ENCODE measurements at regions not wholly inside any gene's neighbourhood (a gene's known extent, or its start where the extent isn't known, plus 50 kb on each side); places are given as distances from the start of the nearest gene placed in this dataset.

GRCh38 chr6:150458579-150458978 is 89.8 kb downstream of the IYD start:
- H3K4me2 ChIP-seq (replicated peaks; ENCODE audit: low read depth, low read length, poor library complexity, severe bottlenecking): no peak overlapping the region

GRCh38 chr6:150463852-150464251 is 95.0 kb downstream of the IYD start:
- no peak overlapping the region for H3K4me2 ChIP-seq (replicated peaks; ENCODE audit: low read depth, low read length, poor library complexity, severe bottlenecking)
- peaks cover 4% of the 10 kb centered on the region for H3K27me3 Mint-ChIP-seq
- H3K4me1 Mint-ChIP-seq: no peaks in the 10 kb centered on the region
- H3K27ac Mint-ChIP-seq: no peak overlapping the region
- H3K36me3 ChIP-seq (replicated peaks in 1 of 2; ENCODE audit: control extremely low read depth in 1 of 2, control insufficient read depth in 1 of 2, extremely low read depth in 1 of 2, insufficient read depth in 2 of 2, low read length in 1 of 2): no peaks in the 10 kb centered on the region
- intact Hi-C loops (cut with micrococcal nuclease): no loop called here
- POLR2A ChIA-PET: no interaction called here
- H3K9ac ChIP-seq (ENCODE audit: low read length): no peak overlapping the region
- H3K27me3 ChIP-seq (replicated peaks in 1 of 4; ENCODE audit: control extremely low read depth in 1 of 4, control insufficient read depth in 3 of 4, insufficient read depth in 4 of 4, low read length in 3 of 4): peaks cover 0 to 4% (median 0%) of the 10 kb centered on the region in 4 experiments
- no peaks in the 10 kb centered on the region for H3K9me3 ChIP-seq (ENCODE audit: control extremely low read depth in 1 of 3, control insufficient read depth in 2 of 3, insufficient read depth in 1 of 3, low read length in 2 of 3)
- H4K20me1 ChIP-seq (ENCODE audit: control insufficient read depth, insufficient read depth, low read length, poor library complexity, severe bottlenecking): no peaks in the 10 kb centered on the region
- no peak overlapping the region for H3K4me3 ChIP-seq (ENCODE audit: control extremely low read depth in 1 of 5, extremely low read depth in 1 of 5, insufficient read depth in 1 of 5, low read depth in 2 of 5, low read length in 4 of 5)
- TF ChIP-seq CTCF (IDR thresholded peaks at IDR 0.05) (no peak), EZH2 (IDR thresholded peaks at IDR 0.05; ENCODE audit: borderline replicate concordance, insufficient read depth, low read depth, low read length, poor library complexity, severe bottlenecking) (no peak)
- H3K79me2 ChIP-seq (ENCODE audit: control insufficient read depth, insufficient read depth, low read length): no peaks in the 10 kb centered on the region
- ATAC-seq (ENCODE audit: low read depth) (no peak), DNase-seq (no peak)
- H3K4me3 Mint-ChIP-seq: no peak overlapping the region
- CTCF ChIA-PET: no interaction called here
- no peaks in the 10 kb centered on the region for H3K4me1 ChIP-seq (ENCODE audit: control insufficient read depth in 2 of 2, insufficient read depth in 2 of 2, low read length in 2 of 2)
- peaks cover 4% of the 10 kb centered on the region for H3K9me3 Mint-ChIP-seq (ENCODE audit: insufficient read depth)
- H2AFZ ChIP-seq (ENCODE audit: insufficient read depth, low read depth, low read length, poor library complexity, severe bottlenecking): no peak overlapping the region
- 94% methylated on average over 3 of the region's 5 CpGs for WGBS (ENCODE audit: insufficient coverage)
- H3K27ac ChIP-seq (ENCODE audit: low read length in 2 of 2): no peak overlapping the region

More at GRCh38 chr6:150458579-150458978, 89.8 kb downstream of the IYD start:
- Mint-ChIP-seq H3K4me1 (peaks cover 5% of the 10 kb centered on the region), H3K4me3 (no peak overlapping the region), H3K27me3 (peaks cover 10% of the 10 kb centered on the region), H3K27ac (no peak overlapping the region), H3K9me3 (ENCODE audit: insufficient read depth) (peaks cover 2% of the 10 kb centered on the region)
- H3K4me3 ChIP-seq (ENCODE audit: control extremely low read depth in 1 of 5, extremely low read depth in 1 of 5, insufficient read depth in 1 of 5, low read depth in 2 of 5, low read length in 4 of 5): no peak overlapping the region
- H3K9me3 ChIP-seq (ENCODE audit: control extremely low read depth in 1 of 3, control insufficient read depth in 2 of 3, insufficient read depth in 1 of 3, low read length in 2 of 3): peaks cover 0 to 4% (median 0%) of the 10 kb centered on the region in 3 donors
- no peaks in the 10 kb centered on the region for H3K4me1 ChIP-seq (ENCODE audit: control insufficient read depth in 2 of 2, insufficient read depth in 2 of 2, low read length in 2 of 2)
- H3K27ac ChIP-seq (ENCODE audit: low read length in 2 of 2): no peak overlapping the region
- TF ChIP-seq CTCF (IDR thresholded peaks at IDR 0.05): no peak
- no peak for TF ChIP-seq EZH2 (IDR thresholded peaks at IDR 0.05; ENCODE audit: borderline replicate concordance, insufficient read depth, low read depth, low read length, poor library complexity, severe bottlenecking)
- no peaks in the 10 kb centered on the region for H4K20me1 ChIP-seq (ENCODE audit: control insufficient read depth, insufficient read depth, low read length, poor library complexity, severe bottlenecking)
- intact Hi-C loops (cut with micrococcal nuclease): no loop called here
- POLR2A ChIA-PET: no interaction called here
- ATAC-seq (ENCODE audit: low read depth): no peak
- no peak overlapping the region for H2AFZ ChIP-seq (ENCODE audit: insufficient read depth, low read depth, low read length, poor library complexity, severe bottlenecking)
- WGBS (ENCODE audit: insufficient coverage): no CpG with 5 or more reads among the region's 5 CpGs
- CTCF ChIA-PET: interaction anchor here (1.0 kb wide), 1 partner anchor 41 kb away, joined by 3 read pairs; no protein-coding TSS in a partner anchor
- H3K79me2 ChIP-seq (ENCODE audit: control insufficient read depth, insufficient read depth, low read length): no peaks in the 10 kb centered on the region
- H3K27me3 ChIP-seq (replicated peaks in 1 of 4; ENCODE audit: control extremely low read depth in 1 of 4, control insufficient read depth in 3 of 4, insufficient read depth in 4 of 4, low read length in 3 of 4): peaks cover 0 to 4% (median 0%) of the 10 kb centered on the region in 4 experiments
- DNase-seq: no peak
- H3K9ac ChIP-seq (ENCODE audit: low read length): no peak overlapping the region
- no peaks in the 10 kb centered on the region for H3K36me3 ChIP-seq (replicated peaks in 1 of 2; ENCODE audit: control extremely low read depth in 1 of 2, control insufficient read depth in 1 of 2, extremely low read depth in 1 of 2, insufficient read depth in 2 of 2, low read length in 1 of 2)

Measured in B cell (primary cell).